Thymus (tissue), 11 donors: ENCODE measurements at regions not wholly inside any gene's neighbourhood (a gene's known extent, or its start where the extent isn't known, plus 50 kb on each side); places are given as distances from the start of the nearest gene placed in this dataset.
"Not testable (repeated sequence)": the region's sequence is repeated elsewhere in the genome, so short reads cannot be mapped to it uniquely, and the experiment has no call there.

ENCODE experiments used
- DNase-seq, 9 donors: peaks; one replicate each; pipeline ENCODE4 v3.0.0-alpha.2; 2013; ENCODE audit warnings: low spot score in 9 of 9, low read depth in 6 of 9, missing footprints in 1 of 9
- H3K27ac ChIP-seq, 2 donors: one replicate each; pipeline ENCODE4 v1.5.1; 2013; ENCODE audit warnings: control low read depth in 1 of 2, low read depth in 1 of 2, low read length in 1 of 2, mild to moderate bottlenecking in 1 of 2, moderate library complexity in 1 of 2
- H3K27me3 ChIP-seq, 2 donors: one replicate each; pipeline ENCODE4 v1.5.1; 2013; ENCODE audit warnings: low read length in 1 of 2; ENCODE audit not compliant: control insufficient read depth in 2 of 2, insufficient read depth in 1 of 2
- H3K36me3 ChIP-seq, 2 donors: one replicate each; pipeline ENCODE4 v1.5.1; 2013; ENCODE audit warnings: low read length in 1 of 2, mild to moderate bottlenecking in 1 of 2, moderate library complexity in 1 of 2; ENCODE audit not compliant: control insufficient read depth in 2 of 2, insufficient read depth in 2 of 2
- H3K4me1 ChIP-seq, 2 donors: one replicate each; pipeline ENCODE4 v1.5.1; 2013; ENCODE audit warnings: low read length in 2 of 2; ENCODE audit not compliant: control insufficient read depth in 2 of 2, insufficient read depth in 2 of 2
- H3K4me3 ChIP-seq, 2 donors: one replicate each; pipeline ENCODE4 v1.5.1; 2013; ENCODE audit warnings: low read length in 2 of 2, control low read depth in 1 of 2, mild to moderate bottlenecking in 1 of 2
- H3K9me3 ChIP-seq, 2 donors: one replicate each; pipeline ENCODE4 v1.5.1; 2013; ENCODE audit warnings: low read length in 1 of 2, mild to moderate bottlenecking in 1 of 2; ENCODE audit not compliant: control insufficient read depth in 2 of 2, insufficient read depth in 1 of 2
- WGBS: extraction: QIAGEN DNeasy Blood & Tissue Kit; methylation state at CpG from one replicate; pipeline ENCODE4 v1.1.7; 2013; 5-methylcytosine and 5-hydroxymethylcytosine counted together
- donor health status: healthy.

DNA sequence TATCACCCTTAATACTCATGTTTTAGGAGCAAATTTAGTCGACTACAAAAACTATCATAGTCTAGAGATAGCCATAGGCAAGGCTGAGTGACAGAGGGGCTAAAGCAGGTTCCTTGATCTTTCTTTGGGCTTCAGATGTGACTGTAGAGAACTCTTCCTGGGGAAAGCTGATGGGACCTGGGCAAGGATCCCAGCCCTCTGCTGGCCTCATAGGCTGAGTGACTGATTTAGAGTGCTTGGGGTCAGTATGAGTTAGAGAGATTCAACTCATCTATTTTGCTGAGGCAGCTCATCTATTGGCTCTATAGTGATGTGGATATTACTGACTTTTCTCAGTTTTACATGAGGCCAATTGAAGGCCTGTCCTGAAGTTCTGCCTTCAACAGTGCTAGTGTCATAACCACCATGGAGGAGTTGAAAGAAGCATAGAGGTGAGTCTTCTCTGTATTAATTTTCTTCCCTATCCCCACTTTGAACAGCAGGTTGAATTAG is 81.6 kb downstream of the SAMD9 start:
- DNase-seq, result no peak
- Histone ChIP-seq H3K4me3 (no peak overlapping the region), H3K36me3 (no peaks in the 10 kb centered on the region), H3K9me3 (no peaks in the 10 kb centered on the region), H3K27ac (no peak overlapping the region), H3K4me1 (peaks cover 0 to 7% of the 10 kb centered on the region in 2 donors), H3K27me3 (no peaks in the 10 kb centered on the region)
- 91% methylated on average over 1 of the region's 1 CpG for WGBS

DNA sequence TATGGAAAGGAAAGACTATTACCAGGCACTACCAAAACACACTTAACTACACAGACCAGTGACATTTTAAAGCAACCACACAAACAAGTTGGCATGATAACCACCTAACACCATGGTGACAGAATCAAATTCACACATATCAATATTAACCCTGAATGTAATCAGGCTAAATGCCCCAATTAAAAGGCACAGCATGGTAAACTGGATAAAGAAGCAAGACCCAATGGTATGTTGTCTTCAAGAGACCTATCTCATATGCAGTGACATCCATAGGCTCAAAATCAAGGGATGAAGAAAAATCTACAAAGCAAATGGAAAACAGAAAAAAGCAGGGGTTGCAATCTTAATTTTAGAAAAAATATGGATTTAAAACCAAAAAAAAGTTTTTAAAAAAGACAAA is 86.0 kb downstream of the SAMD9 start:
- Histone ChIP-seq H3K36me3 (no peaks in the 10 kb centered on the region), H3K4me1 (no peaks in the 10 kb centered on the region), H3K9me3 (no peaks in the 10 kb centered on the region), H3K27ac (no peak overlapping the region), H3K27me3 (no peaks in the 10 kb centered on the region), H3K4me3 (no peak overlapping the region)
- DNase-seq, result no peak

DNA sequence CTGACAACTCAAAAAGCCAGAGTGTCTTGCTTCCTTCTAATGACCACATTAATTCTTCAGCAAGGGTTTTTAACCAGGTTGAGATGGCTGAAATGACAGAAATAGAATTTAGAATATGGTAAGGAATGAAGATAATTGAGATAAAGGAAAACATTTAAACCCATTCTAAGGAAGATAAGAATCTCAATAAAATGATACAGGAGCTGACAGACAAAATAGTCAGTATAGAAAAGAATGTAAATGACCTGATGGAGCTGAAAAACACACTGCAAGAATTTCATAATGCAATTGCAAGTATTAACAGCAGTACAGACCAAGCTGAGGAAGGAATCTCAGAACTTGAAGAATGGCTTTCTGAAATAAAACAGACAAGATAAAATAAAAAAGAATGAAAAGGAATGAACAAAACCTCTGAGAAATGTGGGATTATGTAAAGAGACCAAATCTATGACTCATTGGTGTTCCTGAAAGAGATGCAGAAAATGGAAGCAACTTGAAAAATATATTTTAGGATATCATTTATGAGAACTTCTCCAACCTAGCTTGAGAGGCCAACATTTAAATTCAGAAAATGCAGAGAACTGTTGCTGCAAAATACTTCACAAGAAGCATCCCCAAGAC is 87.1 kb downstream of the SAMD9 start:
- Histone ChIP-seq H3K27me3 (no peaks in the 10 kb centered on the region), H3K4me3 (no peak overlapping the region), H3K27ac (no peak overlapping the region), H3K4me1 (no peaks in the 10 kb centered on the region), H3K9me3 (no peaks in the 10 kb centered on the region), H3K36me3 (no peaks in the 10 kb centered on the region)
- no peak for DNase-seq

DNA sequence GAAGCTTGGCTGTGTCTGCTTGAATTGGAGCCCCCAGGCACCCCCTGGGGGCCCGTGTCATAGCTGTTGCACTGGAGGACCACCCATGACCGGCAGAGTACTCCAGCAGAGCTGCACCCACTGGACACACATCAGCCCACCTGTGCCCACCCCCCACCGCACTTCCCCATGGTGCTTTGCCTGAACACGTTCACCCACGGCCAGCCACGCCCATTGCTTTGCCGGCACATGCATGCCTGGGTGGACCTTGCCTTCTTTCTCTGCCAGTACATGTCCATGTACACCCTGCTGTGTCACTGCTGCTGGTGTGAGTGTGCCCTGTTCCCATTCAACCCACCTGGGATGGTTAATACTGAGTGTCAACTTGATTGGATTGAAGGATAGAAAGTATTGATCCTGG is 88.7 kb downstream of the SAMD9 start:
- Histone ChIP-seq H3K36me3 (no peaks in the 10 kb centered on the region), H3K9me3 (no peaks in the 10 kb centered on the region), H3K27me3 (no peaks in the 10 kb centered on the region), H3K27ac (no peak overlapping the region), H3K4me3 (no peak overlapping the region), H3K4me1 (no peaks in the 10 kb centered on the region)
- DNase-seq, result no peak
- WGBS, result 88% methylated on average over 7 of the region's 7 CpGs

DNA sequence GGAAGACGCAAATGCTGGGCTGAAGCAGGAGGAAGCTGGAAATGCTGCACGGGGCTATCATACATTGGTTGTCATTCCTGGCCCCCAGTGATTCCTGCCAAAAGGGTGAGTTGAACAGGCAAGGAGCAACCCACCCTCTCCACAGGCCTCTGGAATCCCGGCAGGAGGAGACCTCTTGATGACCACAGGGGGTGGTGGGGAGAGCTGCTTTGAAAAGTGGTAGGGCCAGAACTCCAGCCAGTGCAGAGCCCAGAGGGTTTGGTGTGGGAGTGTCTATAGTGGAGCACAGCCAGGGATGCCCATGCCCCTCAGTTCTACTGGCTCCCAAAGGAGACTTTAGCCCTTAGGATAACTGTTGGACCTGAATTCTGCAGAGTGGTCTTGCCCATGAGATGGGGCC is 89.2 kb downstream of the SAMD9 start:
- Histone ChIP-seq H3K4me1 (no peaks in the 10 kb centered on the region), H3K4me3 (no peak overlapping the region), H3K9me3 (no peaks in the 10 kb centered on the region), H3K27me3 (no peaks in the 10 kb centered on the region), H3K36me3 (no peaks in the 10 kb centered on the region), H3K27ac (no peak overlapping the region)
- whole genome bisulfite sequencing, result 95% methylated on average over 3 of the region's 3 CpGs
- no peak for DNase-seq

DNA sequence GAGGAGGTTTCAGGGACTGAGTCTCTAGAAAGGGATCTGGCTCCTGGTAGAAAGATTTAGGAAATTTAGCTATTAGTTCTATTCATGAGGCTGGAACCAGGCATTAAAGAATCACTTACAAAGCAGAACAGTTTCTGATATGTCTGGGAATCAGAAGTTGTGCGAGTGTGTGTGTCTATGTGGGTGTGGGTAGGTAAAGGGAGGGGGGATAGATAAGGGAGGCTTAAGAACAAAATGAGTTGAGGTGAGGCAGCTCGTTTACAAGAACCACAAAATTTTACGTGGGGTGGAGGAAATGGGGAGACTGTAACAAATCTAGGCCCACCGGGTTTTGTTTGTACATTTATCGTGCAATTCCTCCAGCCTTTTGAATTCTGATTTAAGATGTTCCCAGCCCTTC is 90.7 kb downstream of the SAMD9 start:
- DNase-seq, result peak in 1 of 9 donors; percentile 13

DNA sequence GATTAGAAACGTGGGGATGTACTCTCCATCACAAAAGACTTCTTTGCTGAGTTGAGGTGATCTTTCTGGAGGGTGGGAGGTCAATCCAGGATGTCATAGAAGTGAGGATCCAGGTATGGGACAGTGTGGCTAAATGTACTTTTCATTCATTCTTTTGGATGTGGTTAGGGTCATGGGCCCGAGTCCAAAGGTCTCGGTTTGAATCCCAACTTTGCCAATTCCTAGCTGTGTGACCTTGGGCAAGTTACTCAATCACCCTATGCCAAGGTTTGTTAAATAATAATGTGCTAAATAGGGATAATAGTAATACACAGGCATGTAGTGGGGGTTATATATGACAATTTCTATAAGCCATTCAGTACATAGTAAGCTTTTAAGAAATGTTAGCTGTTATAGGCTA is 91.4 kb downstream of the SAMD9 start:
- WGBS, result 91% methylated on average over 3 of the region's 3 CpGs
- H3K9me3 ChIP-seq, result no peaks in the 10 kb centered on the region
- no peak for DNase-seq
- H3K27me3 ChIP-seq, result no peaks in the 10 kb centered on the region
- no peaks in the 10 kb centered on the region for H3K4me1 ChIP-seq
- H3K4me3 ChIP-seq, result no peak overlapping the region
- H3K36me3 ChIP-seq, result no peaks in the 10 kb centered on the region
- no peak overlapping the region for H3K27ac ChIP-seq

More for the DNA sequence above, 90.7 kb downstream of the SAMD9 start:
- Histone ChIP-seq H3K9me3 (no peaks in the 10 kb centered on the region), H3K27ac (no peak overlapping the region), H3K27me3 (no peaks in the 10 kb centered on the region), H3K4me3 (no peak overlapping the region), H3K4me1 (no peaks in the 10 kb centered on the region), H3K36me3 (no peaks in the 10 kb centered on the region)
- 79% methylated on average over 5 of the region's 5 CpGs for WGBS

DNA sequence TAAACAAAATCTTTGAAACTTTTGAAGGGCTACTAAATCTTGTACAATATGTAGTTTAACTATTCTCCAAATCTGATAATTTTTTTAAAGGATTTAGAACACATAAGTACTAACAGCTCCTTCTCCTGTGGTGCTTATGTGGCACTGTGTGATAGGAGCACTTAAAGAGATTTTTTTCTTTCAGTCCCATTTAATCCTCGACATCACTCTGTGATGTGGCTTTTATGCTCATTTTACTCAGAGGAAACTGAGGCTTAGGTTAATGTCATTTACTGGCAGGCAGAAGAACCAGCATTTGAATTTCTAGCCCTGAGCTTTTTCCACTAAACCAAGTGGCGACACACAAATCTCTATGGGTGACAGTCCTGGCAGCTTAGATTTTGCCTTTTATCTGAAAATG is 92.4 kb downstream of the SAMD9 start:
- Histone ChIP-seq H3K27me3 (no peaks in the 10 kb centered on the region), H3K36me3 (no peaks in the 10 kb centered on the region), H3K4me1 (no peaks in the 10 kb centered on the region), H3K4me3 (no peak overlapping the region), H3K27ac (no peak overlapping the region), H3K9me3 (no peaks in the 10 kb centered on the region)
- 44% methylated on average over 2 of the region's 2 CpGs for WGBS
- DNase-seq, result peak in 2 of 9 donors; percentile 18 to 44

DNA sequence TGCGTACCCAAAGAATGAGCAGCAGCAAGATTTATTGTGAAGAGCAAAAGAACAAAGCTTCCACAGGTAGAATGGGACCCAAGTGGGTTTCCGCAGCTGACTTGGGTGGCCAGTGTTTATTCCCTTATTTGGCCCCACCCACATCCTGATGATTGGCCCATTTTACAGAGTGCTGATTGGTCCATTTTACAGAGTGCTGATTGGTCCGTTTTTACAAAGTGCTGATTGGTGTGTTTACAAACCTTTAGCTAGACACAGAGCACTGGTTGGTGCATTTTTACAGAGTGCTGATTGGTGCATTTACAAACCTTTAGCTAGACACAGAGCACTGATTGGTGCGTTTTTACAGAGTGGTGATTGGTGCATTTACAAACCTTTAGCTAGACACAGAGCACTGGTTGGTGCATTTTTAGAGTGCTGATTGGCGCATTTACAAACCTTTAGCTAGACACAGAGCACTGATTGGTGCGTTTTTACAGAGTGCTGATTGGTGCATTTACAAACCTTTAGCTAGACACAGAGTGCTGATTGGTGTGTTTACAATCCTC is 94.8 kb downstream of the SAMD9 start:
- not testable (repeated sequence) for H3K4me3 ChIP-seq, H3K4me1 ChIP-seq, H3K27me3 ChIP-seq, DNase-seq, H3K9me3 ChIP-seq, H3K36me3 ChIP-seq, H3K27ac ChIP-seq
- 98% methylated on average over 6 of the region's 6 CpGs for WGBS
